GM12874 (cell line): ENCODE measurements at regions not wholly inside any gene's neighbourhood (a gene's known extent, or its start where the extent isn't known, plus 50 kb on each side); places are given as distances from the start of the nearest gene placed in this dataset.

ENCODE experiments used
- TF ChIP-seq, protein P1 (sequence below): IDR thresholded peaks from 2 replicates; pipeline ENCODE4 v1.5.1; 2011; ENCODE audit warnings: low read depth, mild to moderate bottlenecking, control low read depth, low read length, moderate library complexity; ENCODE audit not compliant: insufficient read depth

DNA sequence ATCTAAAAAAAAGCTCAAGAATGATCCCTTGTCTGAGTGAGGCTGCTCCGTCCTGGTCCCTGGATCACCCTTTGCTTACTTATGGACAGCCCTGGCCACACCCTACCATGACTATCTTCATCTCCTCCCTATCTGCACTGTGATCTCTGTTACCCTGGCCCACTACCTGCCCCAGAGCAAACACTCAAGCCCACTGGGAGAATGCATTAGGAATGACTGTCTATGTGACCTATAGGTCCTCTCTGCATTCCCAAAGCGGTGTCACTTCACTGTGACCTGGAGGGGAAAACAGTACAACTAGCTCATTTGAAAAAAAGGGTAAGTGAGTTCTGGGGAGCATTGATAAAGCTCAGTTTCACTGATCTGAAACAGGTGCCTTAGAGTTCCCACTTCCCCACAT, 86.4 kb upstream of the FOXP4 start:
- TF ChIP-seq, protein P1, sequence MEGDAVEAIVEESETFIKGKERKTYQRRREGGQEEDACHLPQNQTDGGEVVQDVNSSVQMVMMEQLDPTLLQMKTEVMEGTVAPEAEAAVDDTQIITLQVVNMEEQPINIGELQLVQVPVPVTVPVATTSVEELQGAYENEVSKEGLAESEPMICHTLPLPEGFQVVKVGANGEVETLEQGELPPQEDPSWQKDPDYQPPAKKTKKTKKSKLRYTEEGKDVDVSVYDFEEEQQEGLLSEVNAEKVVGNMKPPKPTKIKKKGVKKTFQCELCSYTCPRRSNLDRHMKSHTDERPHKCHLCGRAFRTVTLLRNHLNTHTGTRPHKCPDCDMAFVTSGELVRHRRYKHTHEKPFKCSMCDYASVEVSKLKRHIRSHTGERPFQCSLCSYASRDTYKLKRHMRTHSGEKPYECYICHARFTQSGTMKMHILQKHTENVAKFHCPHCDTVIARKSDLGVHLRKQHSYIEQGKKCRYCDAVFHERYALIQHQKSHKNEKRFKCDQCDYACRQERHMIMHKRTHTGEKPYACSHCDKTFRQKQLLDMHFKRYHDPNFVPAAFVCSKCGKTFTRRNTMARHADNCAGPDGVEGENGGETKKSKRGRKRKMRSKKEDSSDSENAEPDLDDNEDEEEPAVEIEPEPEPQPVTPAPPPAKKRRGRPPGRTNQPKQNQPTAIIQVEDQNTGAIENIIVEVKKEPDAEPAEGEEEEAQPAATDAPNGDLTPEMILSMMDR, result no peak

DNA sequence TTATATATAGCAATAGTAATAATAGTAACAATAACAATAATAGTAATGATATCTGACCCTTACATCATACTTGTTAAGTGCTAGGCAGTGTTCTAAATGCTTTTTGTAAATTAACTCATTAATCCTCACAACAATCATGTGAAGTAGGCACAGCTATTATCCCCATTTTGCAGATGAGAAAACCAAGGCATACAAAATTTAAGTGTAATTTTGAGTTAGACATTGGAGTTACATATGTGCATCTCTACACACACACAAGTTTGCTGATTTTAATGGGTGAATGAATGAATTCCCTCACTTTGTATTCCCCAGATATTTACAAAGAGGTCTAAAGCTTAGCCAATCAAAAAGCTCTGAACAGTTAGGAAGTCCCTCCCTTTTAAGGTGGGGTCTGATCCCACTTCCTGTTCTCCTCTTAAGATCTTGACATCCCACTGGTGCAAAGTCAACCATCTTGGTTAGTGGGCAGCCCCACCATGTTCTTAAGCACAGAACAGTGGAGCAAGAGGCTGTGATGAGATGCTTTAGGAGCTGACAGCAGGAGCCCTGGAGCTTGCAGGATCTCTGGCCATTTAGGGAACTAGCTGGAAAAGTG, 85.3 kb upstream of the FOXP4 start:
- TF ChIP-seq, protein P1, result no peak

DNA sequence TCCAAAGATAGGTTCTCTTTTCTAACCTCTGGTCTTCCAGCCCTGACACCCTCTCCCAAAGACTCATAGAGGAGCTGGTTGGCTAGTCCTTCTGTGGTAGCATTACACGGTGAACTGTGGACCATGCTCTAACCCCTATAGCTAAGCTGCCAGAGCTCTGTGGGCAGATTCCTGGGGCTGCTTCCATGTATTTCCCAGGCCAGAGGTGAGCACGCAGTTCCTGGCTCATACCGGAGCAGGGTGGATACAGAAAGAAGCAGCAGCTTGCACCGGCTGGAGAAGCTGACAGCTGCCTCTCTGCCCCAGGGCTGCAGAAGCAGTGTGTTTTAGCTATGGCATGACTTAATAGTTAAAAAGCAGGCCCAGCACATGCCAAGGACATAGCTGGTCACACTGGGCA, 84.1 kb upstream of the FOXP4 start:
- TF ChIP-seq, protein P1, result no peak

DNA sequence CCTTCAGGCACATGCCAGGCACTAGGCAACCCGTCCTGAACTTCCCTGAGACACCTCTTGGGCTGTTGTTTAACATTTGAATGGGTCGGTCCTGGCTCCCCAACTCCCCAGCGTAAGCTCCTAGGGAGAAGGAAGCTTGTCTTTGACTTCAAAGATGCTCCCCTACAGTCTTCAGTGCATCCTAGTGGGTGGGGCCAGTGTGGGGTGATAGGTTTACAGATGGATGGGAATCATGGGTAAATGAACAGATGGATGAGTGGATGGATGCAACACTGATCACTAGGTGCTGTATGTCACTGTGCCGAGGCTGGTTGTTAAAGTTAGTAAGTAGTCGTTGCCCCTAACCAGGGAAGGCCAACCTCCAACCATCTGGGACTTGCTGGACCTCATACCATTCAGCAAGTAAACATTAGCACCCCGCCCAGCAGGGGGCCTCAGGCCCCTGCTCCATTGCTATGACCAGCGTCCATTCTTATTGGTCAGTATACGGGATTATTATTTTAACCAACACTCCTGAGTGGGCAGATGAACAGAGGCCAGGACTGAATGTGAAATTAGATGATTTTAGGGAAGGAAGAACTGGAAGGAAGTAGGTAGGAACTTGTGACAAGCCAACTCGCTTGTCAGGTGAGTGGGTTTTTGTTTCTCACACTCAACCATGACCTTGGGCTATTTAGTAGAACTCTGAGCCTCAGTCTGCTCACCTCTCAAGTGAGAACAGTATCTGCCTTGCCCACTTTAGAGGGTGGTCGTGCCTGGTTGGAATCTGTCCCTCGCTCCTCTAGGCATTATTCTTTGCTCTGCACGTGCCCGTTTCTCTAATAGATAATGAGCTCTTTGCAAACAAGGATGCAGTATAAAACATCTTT, 82.9 kb upstream of the FOXP4 start:
- TF ChIP-seq, protein P1, result peak; percentile 72

DNA sequence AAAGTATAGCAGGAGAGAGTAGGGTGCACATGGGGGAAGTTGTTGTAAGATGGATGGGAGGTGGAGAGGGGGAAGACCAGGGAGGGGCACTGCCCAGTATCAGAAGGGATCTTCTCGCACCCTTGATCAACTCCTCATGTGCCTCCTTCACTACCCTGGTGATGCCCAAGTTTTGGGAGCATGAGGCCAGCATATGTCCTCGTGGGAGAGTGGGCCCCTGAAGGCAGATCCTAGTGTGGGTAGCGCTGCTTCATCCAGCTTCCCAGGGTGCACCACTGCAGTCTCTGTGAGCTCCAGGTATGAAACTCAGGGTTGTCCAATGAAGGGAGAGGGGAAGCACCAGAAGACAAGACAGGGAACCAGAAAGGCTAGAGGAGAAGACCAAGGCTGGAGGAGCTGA, 82.2 kb upstream of the FOXP4 start:
- TF ChIP-seq, protein P1, result no peak

DNA sequence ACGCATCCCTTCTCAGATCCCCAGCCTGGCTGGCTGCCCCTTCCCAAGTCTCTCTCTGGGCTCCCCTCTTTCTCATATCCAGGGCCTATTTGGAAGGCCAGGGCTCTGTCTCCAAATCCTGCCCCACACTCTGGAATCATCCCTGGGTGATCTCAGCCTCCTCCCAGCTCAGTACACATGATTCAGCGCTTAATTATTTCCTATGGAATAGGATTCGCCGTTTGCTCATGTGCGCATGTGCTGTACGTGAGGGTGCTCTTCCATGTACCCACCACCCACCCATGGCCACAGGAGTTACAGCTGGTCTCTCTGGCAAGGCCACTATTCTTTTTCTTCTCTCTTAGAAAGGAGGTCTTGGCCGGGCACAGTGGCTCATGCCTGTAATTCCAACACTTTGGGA, 81.7 kb upstream of the FOXP4 start:
- TF ChIP-seq, protein P1, result no peak

DNA sequence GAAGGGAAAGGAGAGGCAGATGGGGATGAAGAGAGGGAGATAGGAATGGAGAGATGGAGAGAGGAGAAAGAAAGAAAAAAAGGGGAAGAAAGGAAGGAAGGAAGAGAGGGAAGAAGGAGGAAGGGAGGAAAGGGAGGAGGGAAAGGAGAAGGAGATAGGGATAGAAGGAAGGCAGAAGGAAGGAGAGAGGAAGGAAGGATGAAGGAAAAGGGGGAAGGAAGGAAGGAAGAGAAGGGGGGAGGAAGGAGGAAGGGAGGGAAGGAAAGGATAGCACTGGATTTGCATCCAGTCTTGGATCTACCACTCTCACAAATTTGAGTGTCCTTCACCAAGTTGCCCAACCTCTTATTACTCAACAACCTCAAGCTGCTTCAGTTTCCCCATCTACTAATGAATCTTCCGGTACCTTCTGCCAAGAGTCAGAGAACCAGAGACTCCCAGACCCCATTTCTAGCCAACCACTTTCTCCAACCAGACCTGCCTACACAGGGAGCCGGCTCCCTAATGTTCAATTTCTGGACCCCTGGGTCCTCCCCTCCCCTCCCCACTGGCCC, 79.7 kb upstream of the FOXP4 start:
- TF ChIP-seq, protein P1, result no peak
